Hematopoietic multipotent progenitor cell treated with erythropoietin and hydrocortisone succinate and interleukin-3 and kit ligand, for 17 days (in vitro differentiated cells): ENCODE measurements at regions not wholly inside any gene's neighbourhood (a gene's known extent, or its start where the extent isn't known, plus 50 kb on each side); places are given as distances from the start of the nearest gene placed in this dataset.
A peak's percentile ranks its signal among the peaks of the same experiment; 100 is the strongest.
"Not testable (repeated sequence)": the region's sequence is repeated elsewhere in the genome, so short reads cannot be mapped to it uniquely, and the experiment has no call there.

Experiments
- DNase-seq: peaks from one replicate; pipeline ENCODE4 v3.0.0-alpha.2; 2015; ENCODE audit warnings: low spot score

DNA sequence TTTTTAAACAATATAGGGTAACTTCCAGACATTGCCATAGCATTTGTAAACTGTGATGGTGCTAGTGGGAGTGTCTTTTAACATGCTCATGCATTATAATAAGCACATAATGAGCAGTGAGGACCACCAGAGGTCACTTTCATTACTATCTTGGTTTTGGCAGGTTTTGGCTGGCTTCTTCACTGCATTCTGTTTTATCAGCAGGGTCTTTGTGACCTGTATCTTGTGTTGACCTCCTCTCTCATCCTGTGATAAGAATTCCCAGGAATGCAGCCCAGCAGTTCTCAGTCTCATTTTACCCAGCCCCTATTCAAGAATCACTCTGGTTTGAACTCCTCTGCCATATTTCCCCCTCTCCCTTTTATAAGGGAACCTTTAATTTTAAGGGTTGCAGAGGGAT lies 91.3 kb downstream of the ZNF467 start:
- DNase-seq = no peak

DNA sequence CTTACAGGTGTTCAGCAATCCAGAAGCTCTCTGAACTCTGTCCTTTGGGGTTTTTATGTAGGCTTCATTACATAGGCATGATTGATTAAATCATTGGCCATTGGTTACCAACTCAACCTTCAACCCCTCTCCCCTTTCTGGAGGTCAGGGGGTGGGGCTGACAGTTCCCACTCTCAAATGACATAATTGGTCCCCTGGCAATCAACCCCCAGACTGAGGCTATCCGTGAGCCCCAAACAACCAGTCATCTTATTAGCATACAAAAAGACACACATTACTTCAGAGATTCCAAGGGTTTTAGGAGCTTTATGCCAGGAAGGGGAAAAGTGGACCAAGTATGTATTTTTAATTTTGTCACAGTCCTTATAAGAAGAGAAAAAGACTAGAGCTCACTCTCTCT lies 92.1 kb downstream of the ZNF467 start:
- DNase-seq = no peak

- DNase-seq = no peak
These were observed 92.9 kb downstream of the ZNF467 start for GRCh38 chr7:149680331-149681025.

- not testable (repeated sequence) for DNase-seq
These were observed 98.5 kb downstream of the ZNF467 start for GRCh38 chr7:149674728-149675385.

- no peak for DNase-seq
These were observed 100.4 kb downstream of the ZNF467 start for GRCh38 chr7:149673006-149673405.

DNA sequence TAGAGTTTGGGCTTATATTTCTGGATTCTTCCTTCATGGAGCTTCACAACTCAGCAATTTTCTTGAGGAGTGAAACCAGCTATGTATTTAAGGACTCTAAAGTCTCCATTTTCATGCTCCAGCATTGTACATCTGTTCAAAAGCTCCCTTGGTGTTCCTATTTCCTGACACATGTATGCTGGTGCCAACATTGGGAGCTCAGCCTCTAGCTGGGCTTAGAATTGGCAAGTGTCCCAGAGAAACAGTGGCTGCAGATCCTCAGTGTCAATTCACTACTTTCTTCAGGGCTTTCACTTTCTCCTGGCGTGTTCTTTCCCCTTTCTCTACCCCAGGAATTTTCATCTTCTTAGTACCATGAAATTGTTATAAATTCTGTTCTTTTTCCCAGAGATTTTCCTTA lies 103.1 kb downstream of the ZNF467 start:
- no peak for DNase-seq

- DNase-seq = no peak
These were observed 104.1 kb downstream of the ZNF467 start for GRCh38 chr7:149669121-149669818.

- no peak for DNase-seq
These were observed 106.9 kb downstream of the ZNF467 start for GRCh38 chr7:149666360-149666945.

DNA sequence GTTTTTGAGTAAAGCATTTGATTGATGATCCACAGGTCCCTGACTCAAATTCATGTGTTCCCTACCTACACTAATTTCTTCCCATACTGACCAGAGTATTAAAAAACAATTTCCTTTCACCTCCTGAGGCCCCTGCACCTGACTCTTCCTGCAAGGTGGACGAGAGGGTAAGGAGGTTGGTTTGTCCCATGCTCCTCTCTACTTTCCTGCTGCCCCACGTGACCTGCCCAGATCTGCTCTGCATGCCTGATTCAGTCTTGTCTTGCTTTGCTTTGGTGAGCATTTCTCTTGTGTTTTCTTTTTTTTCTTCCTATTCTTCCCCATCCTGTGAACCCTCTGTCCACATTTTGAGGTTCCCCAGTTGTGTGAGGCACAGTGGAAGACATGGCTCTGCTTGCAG lies 107.8 kb downstream of the ZNF467 start:
- not testable (repeated sequence) for DNase-seq

- no peak for DNase-seq
These were observed 108.7 kb downstream of the ZNF467 start for GRCh38 chr7:149664666-149665065.

- DNase-seq = no peak
These were observed 109.2 kb downstream of the ZNF467 start for GRCh38 chr7:149664176-149664575.

DNA sequence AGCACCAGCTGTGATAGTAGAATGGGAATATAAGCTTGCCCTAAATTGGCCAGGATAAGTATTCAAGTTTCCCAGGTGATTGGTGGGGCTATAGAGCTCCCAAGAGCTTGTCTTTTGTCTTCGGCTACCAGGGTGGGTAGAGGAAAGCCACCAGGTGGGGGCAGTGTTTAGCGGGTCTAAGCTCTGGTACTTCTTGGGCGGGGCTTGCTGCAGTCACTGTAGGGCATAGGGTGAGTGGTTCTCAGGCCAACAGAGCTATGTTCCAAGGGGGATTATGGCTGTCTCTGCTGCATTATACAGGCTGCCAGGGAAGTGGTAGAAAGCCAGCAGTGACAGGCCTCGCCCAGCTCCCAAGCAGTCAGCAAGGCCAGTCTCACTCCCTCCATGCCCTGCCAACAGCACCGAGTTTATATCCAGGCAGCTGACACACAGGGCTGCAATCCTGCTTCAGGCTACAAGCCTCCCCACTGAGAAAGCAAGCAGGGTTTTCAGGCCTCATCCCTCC lies 110.7 kb downstream of the ZNF467 start:
- peak; percentile 18 for DNase-seq

DNA sequence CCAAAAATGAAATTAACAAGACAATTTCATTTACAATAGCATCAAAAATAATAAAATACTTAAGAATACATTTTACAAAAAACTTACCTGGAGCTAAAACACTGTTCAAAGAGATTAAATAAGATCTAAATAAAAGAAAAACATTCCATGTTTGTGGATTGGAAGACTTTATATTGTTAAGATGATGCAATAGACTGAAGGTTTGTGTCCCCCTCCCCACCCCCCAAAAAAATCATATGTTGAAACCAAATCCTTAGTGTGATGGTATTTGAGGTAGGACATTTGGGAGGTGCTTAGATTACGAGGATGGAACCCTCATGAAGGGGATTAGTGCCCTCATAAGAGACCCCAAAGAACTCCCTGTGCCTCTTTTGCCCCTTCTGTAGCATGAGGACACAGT lies 117.6 kb downstream of the ZNF467 start:
- DNase-seq = no peak

DNA sequence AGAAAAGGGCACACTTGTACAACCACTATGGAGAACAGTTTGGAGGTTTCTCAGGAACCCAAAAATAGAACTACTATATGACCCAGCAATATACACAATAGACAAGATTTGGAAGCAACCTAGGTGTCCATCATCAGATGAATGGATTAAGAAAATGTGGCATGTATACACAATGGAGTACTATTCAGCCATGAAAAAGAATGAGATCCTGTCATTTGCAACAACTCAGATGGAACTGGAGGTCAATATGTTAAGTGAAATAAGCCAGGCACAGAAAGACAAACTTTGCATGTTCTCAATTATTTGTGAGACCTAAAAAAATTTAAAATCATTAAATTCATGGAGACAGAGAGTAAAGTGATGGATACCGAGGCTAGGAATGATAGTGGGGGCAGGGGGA lies 118.8 kb downstream of the ZNF467 start:
- no peak for DNase-seq

- DNase-seq = not testable (repeated sequence)
These were observed 123.2 kb downstream of the ZNF467 start for GRCh38 chr7:149650190-149650589.

GRCh38 chr7:149644754-149645153 lies 128.6 kb downstream of the ZNF467 start:
- DNase-seq = no peak

DNA sequence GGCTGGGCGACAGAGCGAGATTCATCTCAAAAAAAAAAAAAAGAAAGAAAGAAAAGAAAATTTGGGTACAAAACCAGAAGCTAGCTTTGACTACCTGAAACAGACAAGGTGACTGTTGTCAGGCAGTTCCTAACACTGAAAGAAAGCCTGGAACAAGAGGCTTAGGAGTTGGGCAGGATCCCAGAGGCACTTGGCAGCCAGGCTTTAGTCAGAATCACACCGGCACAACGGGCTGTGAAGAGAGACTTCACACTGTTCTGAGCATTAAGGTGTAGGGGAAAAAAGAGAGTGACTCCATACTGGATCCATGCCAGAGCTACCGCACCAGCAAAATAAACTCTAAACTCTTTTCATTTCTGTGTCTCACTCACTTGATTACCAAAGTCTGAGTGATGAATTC lies 130.8 kb downstream of the ZNF467 start:
- no peak for DNase-seq

DNA sequence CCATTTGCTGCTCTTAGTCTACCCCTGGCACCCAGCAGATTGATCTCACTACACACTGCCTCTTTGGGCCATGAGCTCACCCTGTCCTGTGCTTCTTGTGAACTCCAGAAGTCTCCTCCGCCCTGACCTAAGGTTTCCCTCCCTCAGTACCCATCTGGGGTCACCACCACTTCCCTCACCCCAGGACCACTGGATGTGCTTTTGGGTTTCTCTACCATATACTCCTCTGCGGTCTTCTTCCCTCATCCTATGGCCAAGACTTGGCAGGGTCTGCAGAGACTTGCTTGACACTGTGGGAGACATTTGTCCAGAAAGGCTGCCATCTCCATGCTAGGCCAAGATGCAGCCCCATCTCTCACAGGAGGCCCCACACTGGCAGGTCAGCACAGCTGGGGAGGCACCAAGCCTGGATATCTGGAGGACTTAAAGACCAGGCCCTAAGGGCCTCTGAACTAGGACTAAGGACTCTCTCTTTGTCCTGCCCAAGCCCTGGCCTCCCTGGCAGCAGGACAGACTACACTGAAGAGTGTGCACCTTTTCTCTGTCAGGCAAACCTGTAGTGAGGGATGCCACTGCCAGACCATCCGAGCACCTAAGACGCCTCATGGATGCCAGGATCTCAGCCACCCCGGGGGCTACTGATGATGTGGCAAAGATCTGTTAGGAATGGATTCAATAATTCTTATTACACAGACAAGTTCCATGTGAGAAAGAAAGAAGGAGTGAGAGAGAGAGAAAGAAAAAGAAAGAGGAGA lies 134.6 kb downstream of the ZNF467 start:
- no peak for DNase-seq

- no peak for DNase-seq
These were observed 135.3 kb downstream of the ZNF467 start for GRCh38 chr7:149637911-149638565.

- DNase-seq = no peak
These were observed 137.6 kb downstream of the ZNF467 start for GRCh38 chr7:149635561-149636329.
